ENCODE measurements at regions not wholly inside any gene's neighbourhood (a gene's known extent, or its start where the extent isn't known, plus 50 kb on each side); places are given as distances from the start of the nearest gene placed in this dataset.

DNA sequence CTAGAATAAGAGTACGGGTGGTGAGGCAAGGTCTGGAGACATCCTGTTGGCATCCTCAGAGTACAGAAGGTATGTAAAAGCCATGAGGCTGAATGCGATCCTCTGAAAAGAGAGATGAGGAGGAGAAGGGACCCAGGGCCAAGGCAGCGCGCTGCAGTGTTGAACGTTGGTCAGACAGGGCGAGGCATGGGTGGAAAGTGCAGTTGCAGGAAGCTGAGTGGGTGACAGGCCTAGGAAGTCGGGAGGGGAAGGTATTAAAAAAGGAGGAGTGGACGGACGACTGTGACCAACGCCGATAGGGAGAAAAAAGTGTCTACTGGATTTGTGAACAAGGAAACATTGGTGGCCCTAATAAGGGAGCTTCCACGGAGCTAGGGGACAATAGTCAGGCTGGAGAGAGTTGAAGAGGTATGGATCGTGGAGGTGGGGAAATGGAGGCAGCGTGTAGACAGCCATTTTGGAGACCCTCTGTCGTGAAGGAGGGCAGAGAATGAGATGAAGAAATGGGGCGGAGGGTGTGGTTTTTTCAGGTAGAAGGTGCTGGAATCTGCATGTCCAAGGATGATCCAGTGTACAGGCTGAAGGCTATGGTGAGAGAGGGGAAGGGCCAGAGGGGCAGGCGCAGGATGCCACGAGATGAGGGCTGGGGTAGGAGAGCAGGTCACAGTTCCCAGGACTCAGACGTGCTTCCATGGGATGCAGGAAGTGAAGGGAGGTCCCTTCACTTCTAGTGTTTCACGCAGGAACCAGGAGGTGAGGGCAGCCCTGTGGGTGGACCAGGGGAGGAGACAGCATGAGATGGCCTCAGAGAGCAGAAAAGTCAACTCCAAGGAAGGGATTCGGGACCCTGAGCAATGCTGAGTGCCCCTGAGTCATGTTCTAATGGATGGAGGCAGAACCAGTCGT, 115.9 kb downstream of the ASB7 start:
- DNase-seq (ENCODE audit: low spot score): no peak

DNA sequence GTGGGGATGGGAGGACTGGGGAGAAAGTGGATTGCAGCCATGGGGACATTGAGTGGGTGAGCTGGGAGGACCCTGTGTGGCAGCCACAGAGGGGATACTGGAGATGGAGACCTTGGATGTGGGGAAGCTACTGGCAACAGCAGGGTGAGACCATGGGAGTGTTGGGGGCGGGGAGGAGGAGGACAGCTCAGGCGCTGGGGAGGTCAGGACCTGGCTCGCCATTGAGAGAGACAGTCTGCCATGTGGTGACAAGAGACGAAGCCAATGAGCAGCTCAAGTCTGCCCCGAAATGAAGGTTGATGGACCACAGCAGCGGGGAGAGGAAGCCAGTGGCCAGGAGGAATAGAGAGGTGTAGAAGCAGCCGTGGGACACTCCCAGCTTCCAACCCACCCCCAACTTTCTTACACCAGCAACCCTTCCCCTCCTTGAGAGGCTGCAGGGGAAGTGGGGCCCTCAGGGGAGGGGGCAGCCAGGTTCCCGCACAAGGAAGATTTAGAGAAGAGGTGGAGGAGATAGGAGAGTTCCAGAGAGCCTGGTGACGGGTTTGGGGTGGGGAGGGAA, 118.1 kb downstream of the ASB7 start:
- in situ Hi-C loops (cut with MboI; ENCODE audit: low pct_unique_long_range_greater_than_20kb, low sequenced_read_pairs, unreplicated experiment): no loop called here
- no peak for DNase-seq (ENCODE audit: low spot score)
- TF ChIP-seq, protein P1, sequence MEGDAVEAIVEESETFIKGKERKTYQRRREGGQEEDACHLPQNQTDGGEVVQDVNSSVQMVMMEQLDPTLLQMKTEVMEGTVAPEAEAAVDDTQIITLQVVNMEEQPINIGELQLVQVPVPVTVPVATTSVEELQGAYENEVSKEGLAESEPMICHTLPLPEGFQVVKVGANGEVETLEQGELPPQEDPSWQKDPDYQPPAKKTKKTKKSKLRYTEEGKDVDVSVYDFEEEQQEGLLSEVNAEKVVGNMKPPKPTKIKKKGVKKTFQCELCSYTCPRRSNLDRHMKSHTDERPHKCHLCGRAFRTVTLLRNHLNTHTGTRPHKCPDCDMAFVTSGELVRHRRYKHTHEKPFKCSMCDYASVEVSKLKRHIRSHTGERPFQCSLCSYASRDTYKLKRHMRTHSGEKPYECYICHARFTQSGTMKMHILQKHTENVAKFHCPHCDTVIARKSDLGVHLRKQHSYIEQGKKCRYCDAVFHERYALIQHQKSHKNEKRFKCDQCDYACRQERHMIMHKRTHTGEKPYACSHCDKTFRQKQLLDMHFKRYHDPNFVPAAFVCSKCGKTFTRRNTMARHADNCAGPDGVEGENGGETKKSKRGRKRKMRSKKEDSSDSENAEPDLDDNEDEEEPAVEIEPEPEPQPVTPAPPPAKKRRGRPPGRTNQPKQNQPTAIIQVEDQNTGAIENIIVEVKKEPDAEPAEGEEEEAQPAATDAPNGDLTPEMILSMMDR (IDR thresholded peaks at IDR 0.05; ENCODE audit: extremely low read depth, insufficient read depth, missing control alignments): no peak

More for the DNA sequence above, 115.9 kb downstream of the ASB7 start:
- in situ Hi-C loops (cut with MboI; ENCODE audit: low pct_unique_long_range_greater_than_20kb, low sequenced_read_pairs, unreplicated experiment): no loop called here
- TF ChIP-seq, protein P1 (IDR thresholded peaks at IDR 0.05; ENCODE audit: extremely low read depth, insufficient read depth, missing control alignments): no peak

DNA sequence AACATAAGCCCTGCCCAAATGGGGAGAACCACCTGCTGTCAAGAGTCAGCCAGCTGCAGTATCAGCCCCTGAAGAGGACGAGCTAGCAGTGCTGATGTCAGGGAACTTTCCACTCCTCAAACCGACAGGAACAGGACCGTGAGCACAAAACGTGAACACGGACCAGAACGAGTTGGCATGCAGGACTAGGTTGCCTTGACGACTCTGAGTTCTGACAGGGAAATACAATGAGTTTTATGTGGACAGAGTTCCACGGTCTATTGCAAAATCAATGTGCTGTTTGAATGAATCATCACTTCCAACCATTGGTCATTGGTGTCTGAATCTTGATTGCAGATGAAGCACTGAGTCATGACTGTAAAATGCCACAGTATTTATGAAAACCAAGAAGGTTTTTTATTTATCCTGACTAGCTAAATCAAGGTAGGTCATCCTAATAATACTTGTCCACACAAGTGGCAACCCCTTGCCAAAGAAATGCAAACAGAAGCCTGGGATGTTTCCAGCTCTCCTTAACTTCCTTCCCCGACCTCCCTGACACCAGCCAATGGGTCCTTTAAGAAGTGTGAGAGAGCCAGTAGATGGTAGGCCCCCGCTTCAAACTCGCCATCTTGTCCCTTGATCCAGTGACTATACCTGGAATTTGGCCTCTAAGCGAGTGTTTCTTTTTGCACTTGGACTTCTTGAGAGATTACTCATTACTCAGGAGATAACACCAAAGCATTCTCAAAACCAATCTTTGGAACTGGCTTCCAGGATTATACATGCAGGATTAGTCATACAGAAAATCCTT, 119.6 kb downstream of the ASB7 start:
- in situ Hi-C loops (cut with MboI; ENCODE audit: low pct_unique_long_range_greater_than_20kb, low sequenced_read_pairs, unreplicated experiment): no loop called here
- DNase-seq (ENCODE audit: low spot score): no peak

DNA sequence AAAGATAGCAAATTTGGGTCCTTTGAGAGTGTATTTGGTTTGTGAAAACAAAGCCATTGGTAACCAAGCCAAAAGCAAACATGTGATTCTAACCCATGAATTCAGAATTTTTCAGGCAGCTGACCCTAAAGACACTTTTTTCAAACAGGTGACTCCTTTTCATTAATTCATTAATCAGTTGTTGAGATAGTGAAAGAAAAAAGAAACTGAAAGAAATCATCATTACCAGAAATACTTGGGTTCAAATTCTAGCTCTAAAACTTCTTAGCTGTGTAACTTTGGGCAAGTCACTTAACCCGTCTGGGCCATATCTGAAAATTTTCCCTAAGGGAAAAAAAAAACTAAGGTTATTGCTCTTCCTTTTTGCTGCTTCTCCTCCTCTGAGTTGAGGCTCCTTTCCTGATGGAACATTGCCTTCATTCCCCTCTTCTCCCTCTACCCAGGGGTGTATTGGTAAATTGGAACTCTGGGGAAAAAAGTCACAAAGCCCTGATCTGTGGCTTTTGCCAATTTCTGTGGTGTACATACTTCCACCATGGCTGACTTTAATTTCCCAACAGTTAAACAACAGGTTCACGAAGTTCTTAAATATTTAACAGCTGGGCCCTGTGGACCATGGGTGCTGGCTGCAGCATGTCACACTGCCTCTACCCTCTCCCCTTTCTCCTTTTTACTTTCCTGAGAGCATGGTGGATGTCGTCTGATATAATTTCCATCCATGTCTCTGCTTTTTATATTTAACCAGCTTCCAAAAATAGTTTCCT, 120.3 kb downstream of the ASB7 start:
- TF ChIP-seq, protein P1 (IDR thresholded peaks at IDR 0.05; ENCODE audit: extremely low read depth, insufficient read depth, missing control alignments): no peak
- in situ Hi-C loops (cut with MboI; ENCODE audit: low pct_unique_long_range_greater_than_20kb, low sequenced_read_pairs, unreplicated experiment): no loop called here
- DNase-seq (ENCODE audit: low spot score): no peak

More for the DNA sequence above, 119.6 kb downstream of the ASB7 start:
- TF ChIP-seq, protein P1 (IDR thresholded peaks at IDR 0.05; ENCODE audit: extremely low read depth, insufficient read depth, missing control alignments): no peak

DNA sequence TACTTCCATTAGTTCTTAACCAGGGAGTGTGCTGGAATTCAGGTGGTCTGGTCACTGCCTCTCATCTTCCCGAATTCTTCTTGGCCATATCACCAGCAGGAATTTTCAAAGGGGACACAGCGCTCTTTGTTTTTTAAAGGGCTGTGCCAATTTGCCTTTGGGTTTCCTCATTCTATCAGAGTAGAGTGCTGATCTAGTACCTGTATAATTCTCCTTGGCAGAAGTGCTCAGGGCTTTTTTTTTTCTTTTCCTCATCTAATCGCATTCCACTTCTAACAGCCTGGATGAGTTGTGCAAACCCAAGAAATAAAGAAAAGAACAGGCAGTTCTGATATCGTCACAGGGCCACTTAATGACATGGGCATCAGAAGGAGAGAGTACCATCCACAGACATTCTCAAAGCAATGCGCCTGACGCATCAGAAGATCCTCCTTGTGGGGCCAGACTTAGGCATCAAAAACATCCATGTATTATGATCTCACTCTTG, 121.0 kb downstream of the ASB7 start:
- DNase-seq (ENCODE audit: low spot score): no peak
- in situ Hi-C loops (cut with MboI; ENCODE audit: low pct_unique_long_range_greater_than_20kb, low sequenced_read_pairs, unreplicated experiment): no loop called here
- TF ChIP-seq, protein P1 (IDR thresholded peaks at IDR 0.05; ENCODE audit: extremely low read depth, insufficient read depth, missing control alignments): no peak
